ENCODE measurements at regions not wholly inside any gene's neighbourhood (a gene's known extent, or its start where the extent isn't known, plus 50 kb on each side); places are given as distances from the start of the nearest gene placed in this dataset.

GRCh38 chrX:13147733-13148132 lies 103.3 kb upstream of the FAM9C start:
- Histone ChIP-seq H3F3A (ENCODE audit: insufficient read depth, low read length) (no peaks in the 10 kb centered on the region), H3K9me2 (ENCODE audit: low read depth, low read length) (no peaks in the 10 kb centered on the region), H3K4me1 (ENCODE audit: insufficient read depth, low read length, severe bottlenecking) (no peaks in the 10 kb centered on the region), H3K9me3 (ENCODE audit: low read length) (no peaks in the 10 kb centered on the region; the same call in 1 of the 2 replicates), H3K4me3 (ENCODE audit: low read depth, low read length, poor library complexity, severe bottlenecking) (no peak overlapping the region), H3K9ac (ENCODE audit: low read length) (no peak overlapping the region), H3K36me3 (ENCODE audit: insufficient read depth, low read length) (no peaks in the 10 kb centered on the region), H3K27me3 (ENCODE audit: insufficient read depth, low read length) (no peaks in the 10 kb centered on the region), H3K4me2 (ENCODE audit: low read length) (no peak overlapping the region), H3K27ac (ENCODE audit: low read depth, low read length, poor library complexity, severe bottlenecking) (no peak overlapping the region), H4K20me1 (ENCODE audit: insufficient read depth, low read length) (no peaks in the 10 kb centered on the region), H2AFZ (ENCODE audit: low read length) (no peak overlapping the region), H3K79me2 (ENCODE audit: insufficient read depth, low read length) (no peaks in the 10 kb centered on the region)
- TF ChIP-seq EZH2 (IDR thresholded peaks at IDR 0.05; ENCODE audit: borderline replicate concordance, low read length) (no peak), CTCF (IDR thresholded peaks at IDR 0.05; ENCODE audit: low read length) (no peak)

- Histone ChIP-seq H2AFZ (ENCODE audit: low read length) (no peak overlapping the region), H3K4me3 (ENCODE audit: low read depth, low read length, poor library complexity, severe bottlenecking) (no peak overlapping the region), H3K4me1 (ENCODE audit: insufficient read depth, low read length, severe bottlenecking) (no peaks in the 10 kb centered on the region), H3K9me2 (ENCODE audit: low read depth, low read length) (no peaks in the 10 kb centered on the region), H3K9ac (ENCODE audit: low read length) (no peak overlapping the region), H3K9me3 (ENCODE audit: low read length) (no peaks in the 10 kb centered on the region; the same call in 1 of the 2 replicates), H4K20me1 (ENCODE audit: insufficient read depth, low read length) (no peaks in the 10 kb centered on the region), H3K36me3 (ENCODE audit: insufficient read depth, low read length) (no peaks in the 10 kb centered on the region), H3K27me3 (ENCODE audit: insufficient read depth, low read length) (no peaks in the 10 kb centered on the region), H3K27ac (ENCODE audit: low read depth, low read length, poor library complexity, severe bottlenecking) (no peak overlapping the region), H3K79me2 (ENCODE audit: insufficient read depth, low read length) (no peaks in the 10 kb centered on the region), H3F3A (ENCODE audit: insufficient read depth, low read length) (no peaks in the 10 kb centered on the region), H3K4me2 (ENCODE audit: low read length) (no peak overlapping the region)
- no peak for TF ChIP-seq EZH2 (IDR thresholded peaks at IDR 0.05; ENCODE audit: borderline replicate concordance, low read length)
- TF ChIP-seq CTCF (IDR thresholded peaks at IDR 0.05; ENCODE audit: low read length): no peak
Measured at GRCh38 chrX:13147147-13147546, 102.7 kb upstream of the FAM9C start.

GRCh38 chrX:13144927-13145655 lies 100.7 kb upstream of the FAM9C start:
- Histone ChIP-seq H3F3A (ENCODE audit: insufficient read depth, low read length) (no peaks in the 10 kb centered on the region), H3K4me3 (ENCODE audit: low read depth, low read length, poor library complexity, severe bottlenecking) (no peak overlapping the region), H3K9me2 (ENCODE audit: low read depth, low read length) (no peaks in the 10 kb centered on the region), H3K4me1 (ENCODE audit: insufficient read depth, low read length, severe bottlenecking) (no peaks in the 10 kb centered on the region), H3K79me2 (ENCODE audit: insufficient read depth, low read length) (no peaks in the 10 kb centered on the region), H3K27me3 (ENCODE audit: insufficient read depth, low read length) (no peaks in the 10 kb centered on the region), H2AFZ (ENCODE audit: low read length) (no peak overlapping the region), H3K4me2 (ENCODE audit: low read length) (no peak overlapping the region), H3K36me3 (ENCODE audit: insufficient read depth, low read length) (no peaks in the 10 kb centered on the region), H3K9ac (ENCODE audit: low read length) (no peak overlapping the region), H3K9me3 (ENCODE audit: low read length) (no peaks in the 10 kb centered on the region; the same call in 1 of the 2 replicates), H3K27ac (ENCODE audit: low read depth, low read length, poor library complexity, severe bottlenecking) (no peak overlapping the region), H4K20me1 (ENCODE audit: insufficient read depth, low read length) (no peaks in the 10 kb centered on the region)
- TF ChIP-seq EZH2 (IDR thresholded peaks at IDR 0.05; ENCODE audit: borderline replicate concordance, low read length) (no peak), CTCF (IDR thresholded peaks at IDR 0.05; ENCODE audit: low read length) (no peak)

All from OCI-LY1 (cell line).